Fibroblast of lung (primary cell): ENCODE measurements at regions not wholly inside any gene's neighbourhood (a gene's known extent, or its start where the extent isn't known, plus 50 kb on each side); places are given as distances from the start of the nearest gene placed in this dataset.
A peak's percentile ranks its signal among the peaks of the same experiment; 100 is the strongest.

Experiments
- EZH2 ChIP-seq: IDR thresholded peaks from 2 replicates; pipeline ENCODE4 v1.5.1; 2012; ENCODE audit warnings: low read length, control low read depth, mild to moderate bottlenecking; ENCODE audit errors: missing control alignments
- TF ChIP-seq, protein P1 (sequence below), 2 donors: IDR thresholded peaks in 1 of 2; conservative IDR thresholded peaks in 1 of 2; 1 replicate in 1 of 2; 2 replicates in 1 of 2; pipeline ENCODE4 v1.5.1; 2011 to 2012; ENCODE audit warnings: low read length in 2 of 2, control low read depth in 1 of 2, inconsistent platforms in 1 of 2, low read depth in 1 of 2, mild to moderate bottlenecking in 1 of 2

GRCh38 chr4:180840142-180840541 lies 1403.1 kb upstream of the TENM3 start:
- TF ChIP-seq, protein P1, sequence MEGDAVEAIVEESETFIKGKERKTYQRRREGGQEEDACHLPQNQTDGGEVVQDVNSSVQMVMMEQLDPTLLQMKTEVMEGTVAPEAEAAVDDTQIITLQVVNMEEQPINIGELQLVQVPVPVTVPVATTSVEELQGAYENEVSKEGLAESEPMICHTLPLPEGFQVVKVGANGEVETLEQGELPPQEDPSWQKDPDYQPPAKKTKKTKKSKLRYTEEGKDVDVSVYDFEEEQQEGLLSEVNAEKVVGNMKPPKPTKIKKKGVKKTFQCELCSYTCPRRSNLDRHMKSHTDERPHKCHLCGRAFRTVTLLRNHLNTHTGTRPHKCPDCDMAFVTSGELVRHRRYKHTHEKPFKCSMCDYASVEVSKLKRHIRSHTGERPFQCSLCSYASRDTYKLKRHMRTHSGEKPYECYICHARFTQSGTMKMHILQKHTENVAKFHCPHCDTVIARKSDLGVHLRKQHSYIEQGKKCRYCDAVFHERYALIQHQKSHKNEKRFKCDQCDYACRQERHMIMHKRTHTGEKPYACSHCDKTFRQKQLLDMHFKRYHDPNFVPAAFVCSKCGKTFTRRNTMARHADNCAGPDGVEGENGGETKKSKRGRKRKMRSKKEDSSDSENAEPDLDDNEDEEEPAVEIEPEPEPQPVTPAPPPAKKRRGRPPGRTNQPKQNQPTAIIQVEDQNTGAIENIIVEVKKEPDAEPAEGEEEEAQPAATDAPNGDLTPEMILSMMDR (conservative IDR thresholded peaks at IDR 0.05 in 1 of 2, IDR thresholded peaks at IDR 0.05 in 1 of 2; ENCODE audit: low read depth in 1 of 2, low read length in 2 of 2) = peak in 1 of 2 donors; percentile 12
- TF ChIP-seq EZH2 = no peak
